ENCODE measurements at regions not wholly inside any gene's neighbourhood (a gene's known extent, or its start where the extent isn't known, plus 50 kb on each side); places are given as distances from the start of the nearest gene placed in this dataset.

- H3K27ac Mint-ChIP-seq: no peak overlapping the region
- H3K27me3 Mint-ChIP-seq: peaks cover 2% of the 10 kb centered on the region
- CTCF ChIA-PET: no interaction called here
- POLR2A ChIA-PET: no interaction called here
- no peaks in the 10 kb centered on the region for H3K4me1 Mint-ChIP-seq (ENCODE audit: low read depth)
- no peak overlapping the region for H3K4me3 Mint-ChIP-seq
- intact Hi-C loops (cut with micrococcal nuclease): no loop called here
- no peaks in the 10 kb centered on the region for H3K36me3 Mint-ChIP-seq (ENCODE audit: low read depth)
- no peaks in the 10 kb centered on the region for H3K9me3 Mint-ChIP-seq
- TF ChIP-seq CTCF (IDR thresholded peaks at IDR 0.05): no peak
- DNase-seq (no peak), ATAC-seq (no peak)
Observed at GRCh38 chr7:25716421-25716820, 435.6 kb upstream of the NFE2L3 start.

- POLR2A ChIA-PET: no interaction called here
- H3K4me1 Mint-ChIP-seq (ENCODE audit: low read depth): no peaks in the 10 kb centered on the region
- no peaks in the 10 kb centered on the region for H3K36me3 Mint-ChIP-seq (ENCODE audit: low read depth)
- H3K4me3 Mint-ChIP-seq: no peak overlapping the region
- ATAC-seq (no peak), DNase-seq (no peak)
- peaks cover 2% of the 10 kb centered on the region for H3K27me3 Mint-ChIP-seq
- no peaks in the 10 kb centered on the region for H3K9me3 Mint-ChIP-seq
- no peak for TF ChIP-seq CTCF (IDR thresholded peaks at IDR 0.05)
- CTCF ChIA-PET: no interaction called here
- no peak overlapping the region for H3K27ac Mint-ChIP-seq
- intact Hi-C loops (cut with micrococcal nuclease): no loop called here
Observed at GRCh38 chr7:25718596-25718995, 433.4 kb upstream of the NFE2L3 start.

GRCh38 chr7:25719190-25719896, 432.7 kb upstream of the NFE2L3 start:
- Mint-ChIP-seq H3K4me3 (no peak overlapping the region), H3K27me3 (peaks cover 2% of the 10 kb centered on the region), H3K4me1 (ENCODE audit: low read depth) (no peaks in the 10 kb centered on the region), H3K27ac (no peak overlapping the region), H3K9me3 (no peaks in the 10 kb centered on the region), H3K36me3 (ENCODE audit: low read depth) (no peaks in the 10 kb centered on the region)
- POLR2A ChIA-PET: no interaction called here
- CTCF ChIA-PET: interaction anchor here (1.3 kb wide), 1 partner anchor 175 kb away, joined by 3 read pairs; no protein-coding TSS in a partner anchor
- DNase-seq: no peak
- intact Hi-C loops (cut with micrococcal nuclease): no loop called here
- ATAC-seq: no peak
- TF ChIP-seq CTCF (IDR thresholded peaks at IDR 0.05): no peak

GRCh38 chr7:25720427-25720826, 431.6 kb upstream of the NFE2L3 start:
- Mint-ChIP-seq H3K4me1 (ENCODE audit: low read depth) (no peaks in the 10 kb centered on the region), H3K4me3 (no peak overlapping the region), H3K9me3 (no peaks in the 10 kb centered on the region), H3K27ac (no peak overlapping the region), H3K27me3 (peaks cover 2% of the 10 kb centered on the region), H3K36me3 (ENCODE audit: low read depth) (no peaks in the 10 kb centered on the region)
- no peak for TF ChIP-seq CTCF (IDR thresholded peaks at IDR 0.05)
- DNase-seq (no peak), ATAC-seq (no peak)
- POLR2A ChIA-PET: no interaction called here
- intact Hi-C loops (cut with micrococcal nuclease): no loop called here
- CTCF ChIA-PET: interaction anchor here (1.0 to 1.3 kb wide), 2 partner anchors 131 to 176 kb away, joined by 3 read pairs; no protein-coding TSS in a partner anchor

GRCh38 chr7:25722856-25723255, 429.1 kb upstream of the NFE2L3 start:
- no peak for TF ChIP-seq CTCF (IDR thresholded peaks at IDR 0.05)
- H3K4me3 Mint-ChIP-seq: no peak overlapping the region
- no peaks in the 10 kb centered on the region for H3K36me3 Mint-ChIP-seq (ENCODE audit: low read depth)
- POLR2A ChIA-PET: no interaction called here
- no peaks in the 10 kb centered on the region for H3K9me3 Mint-ChIP-seq
- CTCF ChIA-PET: no interaction called here
- H3K27ac Mint-ChIP-seq: no peak overlapping the region
- peaks cover 2% of the 10 kb centered on the region for H3K27me3 Mint-ChIP-seq
- intact Hi-C loops (cut with micrococcal nuclease): no loop called here
- DNase-seq (no peak), ATAC-seq (no peak)
- no peaks in the 10 kb centered on the region for H3K4me1 Mint-ChIP-seq (ENCODE audit: low read depth)

Data from activated CD8-positive, alpha-beta T cell treated with anti-CD3 and anti-CD28 coated beads for 36 hours (primary cell).